ENCODE measurements at regions not wholly inside any gene's neighbourhood (a gene's known extent, or its start where the extent isn't known, plus 50 kb on each side); places are given as distances from the start of the nearest gene placed in this dataset.

- Histone ChIP-seq H3K36me3 (no peaks in the 10 kb centered on the region), H3K27me3 (no peaks in the 10 kb centered on the region), H3K4me1 (no peaks in the 10 kb centered on the region), H3K9me3 (no peaks in the 10 kb centered on the region), H3K4me3 (ENCODE audit: low read depth, low read length) (no peak overlapping the region)
- no peak for DNase-seq
- no peak for TF ChIP-seq CTCF (IDR thresholded peaks at IDR 0.05; ENCODE audit: low read depth, low read length)
These were observed 1219.8 kb downstream of the GATA3 start for GRCh38 chr10:9274206-9274755.

- Histone ChIP-seq H3K36me3 (no peaks in the 10 kb centered on the region), H3K9me3 (no peaks in the 10 kb centered on the region), H3K4me1 (no peaks in the 10 kb centered on the region), H3K4me3 (ENCODE audit: low read depth, low read length) (no peak overlapping the region), H3K27me3 (no peaks in the 10 kb centered on the region)
- no peak for TF ChIP-seq CTCF (IDR thresholded peaks at IDR 0.05; ENCODE audit: low read depth, low read length)
- DNase-seq = no peak
These were observed 1221.4 kb downstream of the GATA3 start for GRCh38 chr10:9275861-9276260.

GRCh38 chr10:9285690-9286089 is 1231.2 kb downstream of the GATA3 start:
- no peaks in the 10 kb centered on the region for H3K27me3 ChIP-seq
- no peaks in the 10 kb centered on the region for H3K9me3 ChIP-seq
- TF ChIP-seq CTCF (IDR thresholded peaks at IDR 0.05; ENCODE audit: low read depth, low read length) = no peak
- no peaks in the 10 kb centered on the region for H3K36me3 ChIP-seq
- H3K4me3 ChIP-seq (ENCODE audit: low read depth, low read length) = no peak overlapping the region
- peaks cover 10% of the 10 kb centered on the region for H3K4me1 ChIP-seq
- peak; percentile 54 for DNase-seq

GRCh38 chr10:9289811-9290210 is 1235.3 kb downstream of the GATA3 start:
- TF ChIP-seq CTCF (IDR thresholded peaks at IDR 0.05; ENCODE audit: low read depth, low read length) = no peak
- no peak for DNase-seq
- Histone ChIP-seq H3K27me3 (no peaks in the 10 kb centered on the region), H3K36me3 (no peaks in the 10 kb centered on the region), H3K4me1 (peaks cover 16% of the 10 kb centered on the region), H3K9me3 (no peaks in the 10 kb centered on the region), H3K4me3 (ENCODE audit: low read depth, low read length) (no peak overlapping the region)

GRCh38 chr10:9291081-9291480 is 1236.6 kb downstream of the GATA3 start:
- no peak for DNase-seq
- H3K4me3 ChIP-seq (ENCODE audit: low read depth, low read length) = no peak overlapping the region
- H3K36me3 ChIP-seq = no peaks in the 10 kb centered on the region
- H3K27me3 ChIP-seq = no peaks in the 10 kb centered on the region
- peaks cover 21% of the 10 kb centered on the region for H3K4me1 ChIP-seq
- H3K9me3 ChIP-seq = no peaks in the 10 kb centered on the region
- TF ChIP-seq CTCF (IDR thresholded peaks at IDR 0.05; ENCODE audit: low read depth, low read length) = no peak

- H3K4me1 ChIP-seq = peaks cover 28% of the 10 kb centered on the region
- no peaks in the 10 kb centered on the region for H3K27me3 ChIP-seq
- peak overlapping the region; percentile 15; the same call in 1 of the 2 replicates for H3K4me3 ChIP-seq (ENCODE audit: low read depth, low read length)
- DNase-seq = no peak
- H3K9me3 ChIP-seq = no peaks in the 10 kb centered on the region
- no peak for TF ChIP-seq CTCF (IDR thresholded peaks at IDR 0.05; ENCODE audit: low read depth, low read length)
- no peaks in the 10 kb centered on the region for H3K36me3 ChIP-seq
These were observed 1239.7 kb downstream of the GATA3 start for GRCh38 chr10:9294132-9294663.
